ENCODE measurements at regions not wholly inside any gene's neighbourhood (a gene's known extent, or its start where the extent isn't known, plus 50 kb on each side); places are given as distances from the start of the nearest gene placed in this dataset.

GRCh38 chr4:127355743-127356142 lies 277.0 kb upstream of the INTU start:
- TF ChIP-seq CTCF (IDR thresholded peaks at IDR 0.05) = no peak
- no peak for TF ChIP-seq ZFX (IDR thresholded peaks at IDR 0.05; ENCODE audit: borderline replicate concordance)

Data from 22Rv1 (cell line).